ENCODE measurements at regions not wholly inside any gene's neighbourhood (a gene's known extent, or its start where the extent isn't known, plus 50 kb on each side); places are given as distances from the start of the nearest gene placed in this dataset.
"Not testable (repeated sequence)": the region's sequence is repeated elsewhere in the genome, so short reads cannot be mapped to it uniquely, and the experiment has no call there.

- DNase-seq: peak; percentile 83
These were observed 53.2 kb upstream of the SH3BP4 start for GRCh38 chr2:234898534-234899053.

GRCh38 chr2:234888442-234888841 is 63.4 kb upstream of the SH3BP4 start:
- DNase-seq: not testable (repeated sequence)

- no peak for DNase-seq
These were observed 64.6 kb upstream of the SH3BP4 start for GRCh38 chr2:234887195-234887594.

- DNase-seq: no peak
These were observed 65.9 kb upstream of the SH3BP4 start for GRCh38 chr2:234885886-234886285.

GRCh38 chr2:234885118-234885517 is 66.7 kb upstream of the SH3BP4 start:
- no peak for DNase-seq

GRCh38 chr2:234884591-234884990 is 67.2 kb upstream of the SH3BP4 start:
- no peak for DNase-seq

- DNase-seq: no peak
These were observed 70.2 kb upstream of the SH3BP4 start for GRCh38 chr2:234881413-234882241.

- DNase-seq: no peak
These were observed 71.1 kb upstream of the SH3BP4 start for GRCh38 chr2:234880551-234881211.

GRCh38 chr2:234879671-234880455 is 72.0 kb upstream of the SH3BP4 start:
- DNase-seq: no peak

- DNase-seq: not testable (repeated sequence)
These were observed 75.2 kb upstream of the SH3BP4 start for GRCh38 chr2:234876621-234877020.

GRCh38 chr2:234874347-234875046 is 77.3 kb upstream of the SH3BP4 start:
- DNase-seq: no peak

- no peak for DNase-seq
These were observed 78.0 kb upstream of the SH3BP4 start for GRCh38 chr2:234873828-234874173.

- no peak for DNase-seq
These were observed 78.6 kb upstream of the SH3BP4 start for GRCh38 chr2:234873103-234873827.

- DNase-seq: no peak
These were observed 81.8 kb upstream of the SH3BP4 start for GRCh38 chr2:234869969-234870368.

- DNase-seq: no peak
These were observed 82.7 kb upstream of the SH3BP4 start for GRCh38 chr2:234869164-234869563.

- no peak for DNase-seq
These were observed 83.9 kb upstream of the SH3BP4 start for GRCh38 chr2:234867882-234868285.

GRCh38 chr2:234865586-234865985 is 86.2 kb upstream of the SH3BP4 start:
- DNase-seq: no peak

GRCh38 chr2:234865040-234865439 is 86.8 kb upstream of the SH3BP4 start:
- DNase-seq: no peak

- DNase-seq: no peak
These were observed 87.3 kb upstream of the SH3BP4 start for GRCh38 chr2:234864506-234864905.

GRCh38 chr2:234863043-234863934 is 88.5 kb upstream of the SH3BP4 start:
- peak; percentile 51 for DNase-seq

Data from DMS79 treated with DMSO at 0.1 percent for 48 hours (cell line).